HG03460 (cell line): ENCODE measurements at regions not wholly inside any gene's neighbourhood (a gene's known extent, or its start where the extent isn't known, plus 50 kb on each side); places are given as distances from the start of the nearest gene placed in this dataset.
"Not testable (repeated sequence)": the region's sequence is repeated elsewhere in the genome, so short reads cannot be mapped to it uniquely, and the experiment has no call there.

Experiments used
- ATAC-seq: cut with Tn5 transposase; IDR thresholded peaks from one replicate; pipeline ENCODE4 v1.9.1; 2021; ENCODE audit not compliant: unreplicated experiment

DNA sequence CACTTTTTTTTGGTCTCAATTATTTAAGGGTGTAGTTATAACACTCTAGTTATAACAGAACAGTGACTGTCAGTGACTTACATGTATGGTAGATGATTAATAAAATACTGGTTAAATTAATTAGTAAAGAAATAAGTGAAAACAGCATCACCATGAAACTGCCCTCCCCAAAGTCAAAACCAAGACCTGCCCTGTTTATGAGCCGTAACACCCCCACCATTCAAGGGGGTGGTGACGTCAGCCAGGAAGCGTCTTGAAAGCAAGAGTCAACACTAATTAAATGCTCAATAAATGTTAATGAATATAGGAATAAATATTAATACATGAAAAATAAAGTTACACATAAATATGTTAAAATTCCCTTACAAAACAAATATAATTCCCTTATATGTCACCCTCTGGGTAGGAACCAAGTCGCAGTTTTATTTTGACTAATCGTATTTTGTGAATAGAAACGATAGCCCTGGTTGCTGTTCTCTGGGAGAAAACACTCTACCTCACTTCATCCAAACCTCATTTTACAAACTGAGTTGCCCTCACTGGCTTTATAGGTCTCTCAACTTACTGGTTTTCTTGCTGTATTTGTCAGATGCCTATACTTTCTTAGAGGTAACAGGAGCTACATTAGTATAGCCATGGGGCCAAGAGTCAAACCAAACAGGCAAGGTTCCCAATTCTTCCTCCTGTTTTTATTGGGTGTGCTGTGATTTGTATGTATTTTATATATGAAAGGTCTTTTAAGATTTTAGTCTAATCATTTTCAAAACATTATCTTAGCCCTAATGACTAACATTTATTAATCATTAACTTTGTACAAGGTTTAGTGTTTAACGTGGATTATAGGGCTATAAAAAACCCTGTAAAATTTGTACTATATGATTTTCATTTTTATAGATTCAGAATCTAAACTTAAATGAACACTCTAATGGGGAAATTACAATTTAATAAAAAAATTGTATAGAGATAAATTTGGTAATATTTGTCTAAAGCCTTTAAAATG is 227.9 kb upstream of the IRAK1BP1 start:
- ATAC-seq, result no peak

DNA sequence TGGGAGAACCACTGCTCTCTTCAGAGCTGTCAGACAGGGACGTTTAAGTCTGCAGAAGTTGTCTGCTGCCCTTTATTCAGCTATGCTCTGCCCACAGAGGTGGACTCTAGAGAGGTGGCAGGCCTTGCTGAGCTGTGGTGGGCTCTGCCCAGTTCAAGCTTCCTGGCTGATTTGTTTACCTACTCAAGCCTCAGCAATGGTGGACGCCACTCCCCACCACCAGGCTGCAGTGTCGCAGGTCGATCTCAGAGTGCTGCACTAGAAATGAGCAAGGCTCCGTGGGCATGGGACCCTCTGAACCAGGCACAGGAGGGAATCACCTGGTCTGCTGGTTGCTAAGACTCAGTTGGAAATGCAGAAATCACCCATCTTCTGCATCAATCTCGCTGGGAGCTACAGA is 223.4 kb upstream of the IRAK1BP1 start:
- ATAC-seq, result not testable (repeated sequence)

DNA sequence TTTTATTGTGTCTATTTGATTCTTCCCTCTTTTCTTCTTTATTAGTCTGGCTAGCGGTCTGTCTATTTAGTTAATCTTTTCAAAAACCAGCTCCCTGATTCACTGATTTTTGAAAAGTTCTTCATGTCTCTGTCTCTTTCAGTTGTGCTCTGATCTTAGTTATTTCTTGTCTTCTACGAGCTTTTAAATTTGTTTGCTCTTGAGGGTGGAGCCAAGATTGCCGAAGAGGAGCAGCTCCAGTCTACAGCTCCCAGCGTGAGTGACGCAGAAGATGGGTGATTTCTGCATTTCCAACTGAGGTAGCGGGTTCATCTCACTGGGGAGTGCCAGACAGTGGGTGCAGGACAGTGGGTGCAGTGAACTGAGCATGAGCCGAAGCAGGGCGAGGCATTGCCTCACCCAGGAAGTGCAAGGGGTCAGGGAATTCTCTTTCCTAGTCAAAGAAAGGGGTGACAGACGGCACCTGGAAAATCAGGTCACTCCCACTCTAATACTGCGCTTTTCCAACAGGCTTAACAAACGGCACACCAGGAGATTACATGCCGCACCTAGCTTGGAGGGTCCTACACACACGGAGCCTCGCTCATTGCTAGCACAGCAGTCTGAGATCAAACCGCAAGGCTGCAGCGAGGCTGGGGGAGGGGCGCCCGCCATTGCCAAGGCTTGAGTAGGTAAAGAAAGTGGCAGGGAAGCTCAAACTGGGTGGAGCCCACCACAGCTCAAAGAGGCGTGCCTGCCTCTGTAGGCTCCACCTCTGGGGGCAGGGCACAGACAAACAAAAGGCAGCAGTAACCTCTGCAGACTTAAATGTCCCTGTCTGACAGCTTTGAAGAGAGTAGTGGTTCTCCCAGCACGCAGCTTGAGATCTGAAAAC is 220.6 kb upstream of the IRAK1BP1 start:
- ATAC-seq, result not testable (repeated sequence)

DNA sequence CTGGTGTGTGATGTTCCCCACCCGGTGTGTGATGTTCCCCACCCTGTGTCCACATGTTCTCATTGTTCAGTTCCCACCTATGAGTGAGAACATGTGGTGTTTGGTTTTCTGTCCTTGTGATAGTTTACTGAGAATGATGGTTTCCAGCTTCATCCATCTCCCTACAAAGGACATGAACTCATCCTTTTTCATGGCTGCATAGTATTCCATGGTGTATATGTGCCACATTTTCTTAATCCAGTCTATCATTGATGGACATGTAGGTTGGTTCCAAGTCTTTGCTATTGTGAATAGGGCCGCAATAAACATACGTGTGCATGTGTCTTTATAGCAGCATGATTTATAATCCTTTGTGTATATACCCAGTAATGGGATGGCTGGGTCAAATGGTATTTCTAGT is 201.5 kb upstream of the IRAK1BP1 start:
- not testable (repeated sequence) for ATAC-seq

DNA sequence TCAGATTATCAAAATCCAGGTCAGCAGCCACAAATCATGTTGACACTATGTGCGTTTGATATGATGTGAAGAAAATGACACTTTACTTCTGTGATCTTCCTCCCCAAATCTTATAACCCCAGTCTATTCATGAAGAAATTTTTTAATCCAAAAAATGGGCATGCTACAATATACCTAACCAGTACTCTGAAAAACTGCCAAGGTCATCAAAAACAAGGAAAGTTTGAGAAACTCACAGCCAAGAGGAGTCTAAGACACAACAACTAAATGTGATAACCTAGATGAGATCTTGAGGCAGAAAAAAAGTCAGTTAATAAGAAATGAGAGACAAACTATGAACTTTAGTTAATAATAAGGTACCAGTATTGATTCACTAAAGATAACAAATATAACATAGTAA is 200.6 kb upstream of the IRAK1BP1 start:
- ATAC-seq, result no peak

DNA sequence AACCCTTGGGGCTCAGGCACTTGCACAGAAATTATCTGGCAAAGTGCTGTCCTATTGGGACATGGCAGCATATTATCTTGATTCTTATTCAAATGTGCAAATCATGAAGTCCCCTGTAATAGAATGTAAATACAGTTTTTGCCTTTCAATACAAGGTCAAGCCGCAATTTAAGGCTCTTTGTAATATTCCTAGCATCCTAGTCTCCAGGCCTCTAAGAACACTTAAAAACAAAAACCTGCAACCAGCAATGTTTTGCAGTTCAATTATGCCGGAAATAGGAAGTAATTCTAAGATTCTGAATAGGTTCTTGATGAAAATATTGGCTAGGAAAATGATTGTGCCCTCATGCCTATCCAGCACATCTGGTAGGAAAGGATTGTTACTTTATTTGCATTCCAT is 197.2 kb upstream of the IRAK1BP1 start:
- no peak for ATAC-seq

DNA sequence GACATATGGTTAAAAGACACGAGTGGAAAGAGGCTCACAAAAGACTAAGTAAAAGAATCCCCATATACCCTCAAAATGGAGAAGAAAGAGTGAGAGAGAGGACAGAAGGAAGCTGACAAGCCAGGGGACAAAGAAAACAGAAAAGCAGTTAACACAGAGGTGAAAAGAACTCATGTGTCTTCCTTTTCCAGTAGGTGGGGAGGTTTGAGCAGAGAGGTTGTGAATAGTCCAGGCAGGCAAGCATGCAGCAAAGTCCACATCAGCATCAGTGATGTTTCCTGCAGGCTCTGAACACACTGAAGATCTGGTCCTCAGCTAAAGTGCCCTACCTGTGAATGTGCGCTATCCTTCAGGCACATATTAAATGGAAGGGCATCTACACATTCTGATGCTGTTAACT is 196.5 kb upstream of the IRAK1BP1 start:
- no peak for ATAC-seq

DNA sequence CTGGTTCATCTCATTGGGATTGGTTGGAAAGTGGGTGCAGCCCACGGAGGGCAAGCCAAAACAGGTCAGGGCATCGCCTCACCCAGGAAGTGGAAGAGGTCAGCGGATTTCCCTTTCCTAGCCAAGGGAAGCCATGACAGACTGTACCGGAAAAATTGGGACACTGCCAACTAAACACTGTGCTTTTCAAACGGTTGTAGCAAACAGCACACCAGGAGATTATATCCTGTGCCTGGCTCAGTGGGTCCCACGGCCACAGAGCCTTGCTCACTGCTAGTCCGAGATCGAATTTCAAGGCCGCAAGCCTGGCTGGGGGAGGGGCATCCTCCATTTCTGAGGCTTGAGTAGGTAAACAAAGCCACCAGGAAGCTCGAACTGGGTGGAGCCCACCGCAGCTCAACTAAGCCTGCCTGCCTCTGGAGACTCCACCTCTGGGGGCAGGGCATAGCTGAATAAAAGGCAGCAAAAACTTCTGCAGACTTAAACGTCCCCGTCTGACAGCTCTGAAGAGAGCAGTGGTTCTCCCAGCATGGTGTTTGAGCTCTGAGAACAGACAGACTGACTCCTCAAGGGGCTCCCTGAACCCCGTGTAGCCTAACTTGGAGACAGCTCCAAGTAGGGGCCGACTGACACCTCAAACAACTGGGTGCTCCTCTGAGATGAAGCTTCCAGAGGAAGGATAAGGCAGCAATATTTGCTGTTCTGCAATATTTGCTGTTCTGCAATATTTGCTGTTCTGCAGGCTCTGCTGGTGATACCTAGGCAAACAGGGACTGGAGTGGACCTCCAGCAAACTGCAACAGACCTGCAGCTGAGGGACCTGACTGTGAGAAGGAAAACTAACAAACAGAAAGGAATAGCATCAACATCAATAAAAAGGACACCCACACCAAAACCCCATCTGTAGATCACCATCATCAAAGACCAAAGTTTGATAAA is 191.0 kb upstream of the IRAK1BP1 start:
- ATAC-seq, result not testable (repeated sequence)

DNA sequence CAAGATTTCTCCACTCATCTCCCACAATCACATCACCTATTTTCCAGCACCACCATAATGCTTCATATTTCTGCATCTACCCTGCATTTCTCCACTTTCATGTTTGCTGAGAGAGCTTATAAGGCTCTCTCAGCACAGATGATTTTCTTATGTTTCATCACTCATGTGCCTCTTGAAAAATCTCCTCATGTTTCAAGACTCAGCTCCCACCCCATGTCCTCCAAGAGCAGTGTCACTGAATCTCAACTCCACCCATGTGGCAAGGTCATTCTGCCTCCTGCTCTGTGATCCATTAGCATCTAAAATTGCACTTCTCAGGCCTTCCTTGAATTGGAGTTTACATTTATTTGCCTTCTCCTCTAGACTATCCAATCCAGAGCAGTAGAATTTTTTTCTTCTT is 178.7 kb upstream of the IRAK1BP1 start:
- ATAC-seq, result no peak

DNA sequence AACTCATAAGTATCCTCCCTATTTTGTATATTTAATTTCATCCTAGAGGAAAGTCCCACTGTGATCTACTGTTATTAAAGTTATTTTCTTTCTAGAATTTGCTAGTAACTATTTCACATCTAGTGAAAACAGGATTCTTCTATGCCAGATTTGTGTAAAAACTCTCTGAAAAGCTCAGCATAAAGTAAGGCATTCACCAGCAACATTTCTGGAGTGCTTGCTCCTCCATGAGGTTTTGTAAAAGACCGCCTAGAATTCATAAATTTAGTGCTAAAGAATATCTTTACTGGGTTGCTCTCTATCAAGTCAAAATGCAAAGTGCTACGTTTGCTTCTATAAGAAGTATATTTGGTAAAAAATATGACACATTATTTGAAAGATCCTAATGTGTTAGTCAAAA is 173.5 kb upstream of the IRAK1BP1 start:
- ATAC-seq, result no peak

DNA sequence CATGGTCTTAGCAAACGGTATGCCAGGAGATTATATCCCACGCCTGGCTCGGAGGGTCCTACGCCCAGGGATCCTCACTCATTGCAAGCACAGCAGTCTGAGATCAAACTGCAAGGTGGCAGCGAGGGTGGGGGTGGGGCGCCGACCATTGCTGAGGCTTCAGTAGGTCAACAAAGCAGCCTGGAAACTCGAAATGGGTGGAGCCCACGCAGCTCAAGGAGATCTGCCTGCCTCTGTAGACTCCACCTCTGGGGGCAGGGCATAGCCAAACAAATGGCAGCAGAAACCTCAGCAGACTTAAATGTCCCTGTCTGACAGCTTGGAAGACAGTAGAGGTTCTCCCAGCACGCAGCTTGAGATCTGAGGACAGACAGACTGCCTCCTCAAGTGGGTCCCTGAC is 172.7 kb upstream of the IRAK1BP1 start:
- not testable (repeated sequence) for ATAC-seq

DNA sequence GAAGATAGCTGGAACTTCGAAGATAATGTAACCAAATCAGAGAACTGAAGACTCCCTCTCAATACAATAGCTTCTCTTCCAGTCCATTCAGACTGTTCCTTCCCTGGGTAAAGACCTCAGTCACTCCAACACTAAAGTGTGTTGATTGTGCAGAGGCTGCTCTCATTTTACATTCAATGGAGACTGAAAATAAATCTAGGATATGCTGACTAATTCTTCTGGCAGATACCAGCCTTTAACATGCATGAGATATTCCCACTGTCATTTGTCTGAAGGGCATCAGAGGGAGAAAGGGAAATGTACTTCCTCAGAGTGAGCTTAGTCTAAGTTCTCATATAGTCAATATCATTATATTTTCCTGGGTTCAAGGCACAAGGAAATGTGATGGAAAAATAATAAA is 166.4 kb upstream of the IRAK1BP1 start:
- no peak for ATAC-seq

DNA sequence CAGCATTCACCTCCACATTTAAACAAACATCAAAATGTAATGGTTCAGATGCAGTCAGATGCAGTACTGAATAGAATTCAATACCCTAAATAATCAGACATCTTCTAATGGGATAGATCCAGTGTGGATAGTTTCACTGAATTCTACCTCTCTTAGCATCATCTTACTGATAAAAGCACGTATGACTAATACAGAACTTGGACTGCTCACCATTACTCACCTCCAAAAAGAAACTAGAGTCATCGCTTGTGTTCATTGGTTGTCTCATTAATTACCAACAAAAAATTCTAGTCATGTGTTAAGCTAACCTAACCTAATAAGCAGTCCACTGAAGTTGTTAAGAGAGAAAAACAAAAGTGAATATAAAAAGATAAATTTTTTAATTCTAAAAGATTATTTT is 165.9 kb upstream of the IRAK1BP1 start:
- no peak for ATAC-seq

DNA sequence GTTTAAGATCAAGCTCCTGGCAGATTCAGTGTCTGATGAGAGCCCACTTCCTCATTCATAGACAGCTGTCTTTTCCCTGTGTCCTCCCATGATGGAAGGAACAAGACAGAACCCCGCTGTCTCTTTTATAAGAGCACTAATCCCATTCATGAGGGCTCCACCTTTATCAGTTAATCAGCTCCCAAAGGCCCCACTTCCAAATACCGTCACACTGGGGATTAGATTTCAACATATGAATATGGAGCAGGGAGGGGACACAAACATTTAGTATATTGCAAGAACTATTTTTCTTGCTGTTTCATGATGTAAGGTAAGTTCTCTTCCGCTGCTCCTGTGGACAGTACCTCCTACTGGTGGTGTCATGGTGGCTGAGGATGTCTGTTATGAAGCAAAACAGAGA is 158.3 kb upstream of the IRAK1BP1 start:
- no peak for ATAC-seq

DNA sequence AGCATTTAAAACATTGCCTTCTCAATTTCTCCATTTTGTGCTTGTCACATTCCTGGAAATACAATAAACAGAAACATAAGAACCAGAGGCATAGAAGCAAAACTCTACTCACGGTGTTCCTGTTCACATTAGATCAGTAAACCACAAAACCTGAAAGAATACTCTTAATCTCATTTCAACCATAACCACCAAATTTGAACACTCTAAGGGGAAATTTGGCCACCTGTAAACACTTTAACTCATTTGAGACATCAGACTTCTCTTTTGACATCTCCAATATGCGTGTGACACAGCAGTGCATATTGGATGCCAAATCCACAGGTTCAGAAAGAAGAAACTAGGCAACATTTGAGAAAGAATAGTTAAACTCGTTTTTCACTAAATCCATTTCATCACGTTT is 153.8 kb upstream of the IRAK1BP1 start:
- no peak for ATAC-seq

DNA sequence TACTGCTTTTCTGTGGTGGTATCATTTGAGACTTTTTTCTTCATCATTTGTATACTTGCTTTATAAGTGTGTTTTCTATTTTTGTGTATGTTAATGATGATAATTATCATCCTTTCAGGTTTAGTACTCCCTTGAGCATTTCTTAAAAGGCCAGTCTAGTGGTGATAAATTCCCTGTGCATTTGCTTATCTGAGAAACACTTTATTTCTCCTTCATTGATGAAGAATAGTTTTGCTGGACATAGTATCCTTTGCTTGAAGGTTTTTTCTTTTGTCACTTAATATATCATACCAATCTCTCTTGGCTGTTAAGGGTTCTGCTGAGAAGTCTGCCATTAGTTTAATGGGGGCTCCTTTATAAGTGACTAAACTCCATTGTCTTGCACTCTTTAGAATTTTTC is 123.2 kb upstream of the IRAK1BP1 start:
- ATAC-seq, result no peak

DNA sequence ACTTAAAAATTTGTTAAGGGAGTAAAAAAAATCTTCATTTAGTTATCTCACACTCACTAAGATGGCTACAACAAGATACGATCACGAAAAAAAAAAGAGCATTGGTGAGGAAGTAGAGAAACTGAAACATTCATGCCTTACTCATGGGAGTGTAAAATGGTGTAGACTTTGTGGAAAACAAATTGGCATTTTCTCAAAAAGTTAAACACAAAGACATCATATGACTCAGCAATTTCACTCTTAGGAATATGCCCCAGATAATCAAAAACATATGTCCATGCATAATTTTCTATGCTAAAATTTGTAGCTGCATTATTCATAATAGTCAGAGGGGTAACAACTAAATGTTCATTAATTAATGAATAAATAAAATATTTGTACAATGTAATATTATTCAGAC is 120.9 kb upstream of the IRAK1BP1 start:
- no peak for ATAC-seq

DNA sequence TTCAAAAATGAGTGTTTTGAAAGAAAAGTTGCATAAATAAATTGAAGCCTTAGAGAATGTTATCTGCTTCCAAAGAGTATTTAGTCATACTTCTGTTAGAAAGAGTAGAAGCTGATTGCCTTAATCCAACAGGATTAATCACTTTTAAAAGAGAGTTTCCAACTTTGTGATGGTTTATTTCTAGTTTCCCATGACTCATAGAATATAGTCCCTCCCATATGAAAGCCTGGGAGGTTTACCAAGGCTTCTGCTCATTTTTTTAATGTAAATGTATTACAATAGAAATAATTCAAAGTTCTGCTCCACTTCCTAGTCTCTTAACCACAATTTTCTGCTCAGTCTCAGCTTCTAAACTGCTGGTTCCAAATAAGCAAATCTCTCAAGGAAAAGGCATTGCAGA is 118.0 kb upstream of the IRAK1BP1 start:
- ATAC-seq, result no peak

DNA sequence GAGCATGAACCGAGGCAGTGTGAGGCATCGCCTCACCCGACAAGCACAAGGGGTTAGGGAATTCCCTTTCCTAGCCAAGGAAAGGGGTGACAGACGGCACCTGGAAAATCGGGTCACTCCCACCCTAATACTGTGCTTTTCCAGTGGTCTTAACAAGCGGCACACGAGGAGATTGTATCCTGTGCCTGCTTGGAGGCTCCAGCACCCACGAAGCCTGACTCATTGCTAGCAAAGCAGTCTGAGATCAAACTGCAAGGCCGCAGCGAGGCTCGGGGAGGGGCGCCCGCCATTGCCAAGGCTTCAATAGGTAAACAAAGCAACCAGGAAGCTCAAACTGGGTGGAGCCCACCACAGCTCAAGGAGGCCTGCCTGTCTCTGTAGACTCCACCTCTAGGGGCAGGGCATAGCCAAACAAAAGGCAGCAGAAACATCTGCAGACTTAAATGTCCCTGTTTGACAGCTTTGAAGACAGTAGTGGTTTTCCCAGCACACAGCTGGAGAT is 109.0 kb upstream of the IRAK1BP1 start:
- ATAC-seq, result not testable (repeated sequence)

DNA sequence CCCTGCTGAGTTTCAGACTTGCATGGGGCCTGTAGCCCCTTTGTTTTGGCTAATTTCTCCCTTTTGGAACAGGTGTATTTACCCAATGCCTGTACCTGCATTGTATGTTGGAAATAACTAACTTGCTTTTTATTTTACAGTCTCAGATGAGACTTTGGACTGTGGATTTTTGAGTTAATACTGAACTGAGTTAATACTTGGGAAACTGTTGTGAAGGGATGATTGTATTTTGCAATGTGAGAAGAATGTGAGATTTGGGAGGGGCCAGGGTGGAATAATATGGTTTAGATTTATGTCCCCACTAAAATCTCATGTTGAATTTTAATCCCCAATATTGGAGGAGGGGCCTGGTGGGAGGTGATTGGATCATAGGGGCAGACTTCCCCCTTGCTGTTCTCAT is 99.1 kb upstream of the IRAK1BP1 start:
- no peak for ATAC-seq

DNA sequence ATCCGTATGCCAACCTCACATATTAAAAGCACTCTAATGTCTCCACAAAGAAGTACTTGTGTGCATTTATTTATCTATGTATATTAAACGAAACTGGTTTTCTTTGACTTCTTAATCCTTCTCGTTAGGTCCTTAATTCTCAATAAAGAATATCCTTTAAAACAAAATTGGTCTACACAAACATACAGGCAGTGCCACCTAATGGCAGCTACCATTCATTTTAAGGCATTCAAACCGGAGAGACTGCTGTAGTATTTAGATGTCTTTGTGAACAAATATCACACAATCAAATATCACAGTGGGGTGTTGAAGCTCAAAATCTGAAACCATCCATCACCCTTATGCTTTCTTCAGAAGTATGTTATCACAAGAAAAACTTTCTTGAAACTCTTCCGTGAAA is 96.6 kb upstream of the IRAK1BP1 start:
- no peak for ATAC-seq
